ENCODE measurements at regions not wholly inside any gene's neighbourhood (a gene's known extent, or its start where the extent isn't known, plus 50 kb on each side); places are given as distances from the start of the nearest gene placed in this dataset.

GRCh38 chr9:19920401-19920800 is 131.6 kb upstream of the SLC24A2 start (continued):
- TF ChIP-seq RXRA (IDR thresholded peaks at IDR 0.05; ENCODE audit: insufficient read depth, low read depth, low read length) (no peak), SIRT6 (IDR thresholded peaks at IDR 0.05; ENCODE audit: low read length) (no peak)

Measured in H1 (cell line).